HL-60 (cell line): ENCODE measurements at regions not wholly inside any gene's neighbourhood (a gene's known extent, or its start where the extent isn't known, plus 50 kb on each side); places are given as distances from the start of the nearest gene placed in this dataset.

Source experiments
- DNase-seq, 2 experiments: peaks; one replicate each; pipeline ENCODE4 v3.0.0-alpha.2; 2010 to 2020; ENCODE audit warnings: low read depth in 1 of 2, low spot score in 1 of 2
- H3K27ac ChIP-seq: fragments of 250-450 bp; sonication (Bioruptor Pico); replicated peaks from 2 replicates; pipeline ENCODE4 v1.5.1; 2020; ENCODE audit warnings: mild to moderate bottlenecking, moderate library complexity
- H3K27me3 ChIP-seq: fragments of 250-450 bp; sonication (Bioruptor Pico); 2 replicates; pipeline ENCODE4 v1.5.1; 2021; ENCODE audit warnings: mild to moderate bottlenecking, moderate library complexity; ENCODE audit not compliant: insufficient read depth, poor library complexity, severe bottlenecking
- H3K4me3 ChIP-seq: replicated peaks from 2 replicates; pipeline ENCODE4 v1.5.1; 2011; ENCODE audit warnings: mild to moderate bottlenecking, control low read depth, low read length; ENCODE audit not compliant: insufficient read depth
- GABPA ChIP-seq: IDR thresholded peaks from 2 replicates; pipeline ENCODE4 v1.6.1; 2012; ENCODE audit warnings: low read depth
- POLR2AphosphoS5 ChIP-seq: IDR thresholded peaks from 2 replicates; pipeline ENCODE4 v1.6.1; 2012; ENCODE audit warnings: low read depth
- SPI1 ChIP-seq: IDR thresholded peaks from 2 replicates; pipeline ENCODE4 v1.6.1; 2012; ENCODE audit warnings: low read depth, mild to moderate bottlenecking, borderline replicate concordance
- TF ChIP-seq, protein P1 (sequence below): IDR thresholded peaks from 2 replicates; pipeline ENCODE4 v1.6.1; 2012; ENCODE audit warnings: low read depth; ENCODE audit not compliant: insufficient replicate concordance
- TF ChIP-seq, protein P2 (sequence below): IDR thresholded peaks from one replicate; pipeline ENCODE4 v1.5.1; 2011; ENCODE audit warnings: low read length, control low read depth, inconsistent platforms; ENCODE audit not compliant: insufficient read depth

DNA sequence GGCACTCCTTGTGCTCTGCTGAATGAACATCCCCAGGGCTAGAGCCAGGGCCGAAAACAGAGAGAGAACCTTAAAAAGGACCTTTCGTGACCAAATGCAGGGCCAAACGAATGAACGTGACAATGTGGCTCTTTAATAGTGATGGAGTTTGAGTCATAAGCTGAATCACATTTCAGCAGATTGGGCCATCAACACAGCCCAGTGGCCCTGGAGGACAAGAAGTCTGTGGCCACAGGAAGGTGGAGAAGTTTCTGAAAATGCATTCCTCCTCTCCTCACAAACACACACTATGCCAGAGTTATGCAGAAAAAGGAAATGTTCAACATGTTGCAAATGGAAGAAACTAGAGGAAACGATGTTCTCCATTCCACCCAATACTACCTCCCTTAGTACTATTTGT, 415.8 kb downstream of the HRH4 start:
- Histone ChIP-seq H3K27me3 (no peaks in the 10 kb centered on the region), H3K27ac (no peak overlapping the region), H3K4me3 (no peak overlapping the region)
- DNase-seq = no peak
- no peak for TF ChIP-seq POLR2AphosphoS5
- TF ChIP-seq GABPA = no peak
- TF ChIP-seq, protein P1, sequence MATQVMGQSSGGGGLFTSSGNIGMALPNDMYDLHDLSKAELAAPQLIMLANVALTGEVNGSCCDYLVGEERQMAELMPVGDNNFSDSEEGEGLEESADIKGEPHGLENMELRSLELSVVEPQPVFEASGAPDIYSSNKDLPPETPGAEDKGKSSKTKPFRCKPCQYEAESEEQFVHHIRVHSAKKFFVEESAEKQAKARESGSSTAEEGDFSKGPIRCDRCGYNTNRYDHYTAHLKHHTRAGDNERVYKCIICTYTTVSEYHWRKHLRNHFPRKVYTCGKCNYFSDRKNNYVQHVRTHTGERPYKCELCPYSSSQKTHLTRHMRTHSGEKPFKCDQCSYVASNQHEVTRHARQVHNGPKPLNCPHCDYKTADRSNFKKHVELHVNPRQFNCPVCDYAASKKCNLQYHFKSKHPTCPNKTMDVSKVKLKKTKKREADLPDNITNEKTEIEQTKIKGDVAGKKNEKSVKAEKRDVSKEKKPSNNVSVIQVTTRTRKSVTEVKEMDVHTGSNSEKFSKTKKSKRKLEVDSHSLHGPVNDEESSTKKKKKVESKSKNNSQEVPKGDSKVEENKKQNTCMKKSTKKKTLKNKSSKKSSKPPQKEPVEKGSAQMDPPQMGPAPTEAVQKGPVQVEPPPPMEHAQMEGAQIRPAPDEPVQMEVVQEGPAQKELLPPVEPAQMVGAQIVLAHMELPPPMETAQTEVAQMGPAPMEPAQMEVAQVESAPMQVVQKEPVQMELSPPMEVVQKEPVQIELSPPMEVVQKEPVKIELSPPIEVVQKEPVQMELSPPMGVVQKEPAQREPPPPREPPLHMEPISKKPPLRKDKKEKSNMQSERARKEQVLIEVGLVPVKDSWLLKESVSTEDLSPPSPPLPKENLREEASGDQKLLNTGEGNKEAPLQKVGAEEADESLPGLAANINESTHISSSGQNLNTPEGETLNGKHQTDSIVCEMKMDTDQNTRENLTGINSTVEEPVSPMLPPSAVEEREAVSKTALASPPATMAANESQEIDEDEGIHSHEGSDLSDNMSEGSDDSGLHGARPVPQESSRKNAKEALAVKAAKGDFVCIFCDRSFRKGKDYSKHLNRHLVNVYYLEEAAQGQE = no peak

DNA sequence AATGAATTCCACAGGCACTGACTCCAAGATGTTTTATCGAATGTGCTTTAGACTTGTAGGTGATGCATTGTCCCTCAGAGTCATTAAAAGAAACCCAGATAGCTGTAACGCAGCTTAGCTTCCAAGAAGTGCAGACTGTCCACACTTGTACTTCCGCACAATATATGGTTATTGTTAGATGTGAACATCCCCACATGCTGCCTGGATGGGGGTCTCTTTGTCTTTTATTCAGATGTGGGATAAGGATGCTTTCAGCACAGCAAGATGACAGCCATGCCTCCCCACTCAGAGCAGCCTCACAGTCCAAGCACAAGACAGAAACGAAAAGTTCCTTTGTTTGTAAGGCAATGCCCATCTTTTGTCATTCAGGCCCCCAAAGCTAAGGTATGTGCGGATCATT, 416.6 kb downstream of the HRH4 start:
- no peak overlapping the region for H3K27ac ChIP-seq
- H3K27me3 ChIP-seq = no peaks in the 10 kb centered on the region
- TF ChIP-seq, protein P2, sequence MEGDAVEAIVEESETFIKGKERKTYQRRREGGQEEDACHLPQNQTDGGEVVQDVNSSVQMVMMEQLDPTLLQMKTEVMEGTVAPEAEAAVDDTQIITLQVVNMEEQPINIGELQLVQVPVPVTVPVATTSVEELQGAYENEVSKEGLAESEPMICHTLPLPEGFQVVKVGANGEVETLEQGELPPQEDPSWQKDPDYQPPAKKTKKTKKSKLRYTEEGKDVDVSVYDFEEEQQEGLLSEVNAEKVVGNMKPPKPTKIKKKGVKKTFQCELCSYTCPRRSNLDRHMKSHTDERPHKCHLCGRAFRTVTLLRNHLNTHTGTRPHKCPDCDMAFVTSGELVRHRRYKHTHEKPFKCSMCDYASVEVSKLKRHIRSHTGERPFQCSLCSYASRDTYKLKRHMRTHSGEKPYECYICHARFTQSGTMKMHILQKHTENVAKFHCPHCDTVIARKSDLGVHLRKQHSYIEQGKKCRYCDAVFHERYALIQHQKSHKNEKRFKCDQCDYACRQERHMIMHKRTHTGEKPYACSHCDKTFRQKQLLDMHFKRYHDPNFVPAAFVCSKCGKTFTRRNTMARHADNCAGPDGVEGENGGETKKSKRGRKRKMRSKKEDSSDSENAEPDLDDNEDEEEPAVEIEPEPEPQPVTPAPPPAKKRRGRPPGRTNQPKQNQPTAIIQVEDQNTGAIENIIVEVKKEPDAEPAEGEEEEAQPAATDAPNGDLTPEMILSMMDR = no peak
- TF ChIP-seq SPI1 (no peak), POLR2AphosphoS5 (no peak), GABPA (no peak)
- TF ChIP-seq, protein P1 = no peak
- no peak overlapping the region for H3K4me3 ChIP-seq
- no peak for DNase-seq

DNA sequence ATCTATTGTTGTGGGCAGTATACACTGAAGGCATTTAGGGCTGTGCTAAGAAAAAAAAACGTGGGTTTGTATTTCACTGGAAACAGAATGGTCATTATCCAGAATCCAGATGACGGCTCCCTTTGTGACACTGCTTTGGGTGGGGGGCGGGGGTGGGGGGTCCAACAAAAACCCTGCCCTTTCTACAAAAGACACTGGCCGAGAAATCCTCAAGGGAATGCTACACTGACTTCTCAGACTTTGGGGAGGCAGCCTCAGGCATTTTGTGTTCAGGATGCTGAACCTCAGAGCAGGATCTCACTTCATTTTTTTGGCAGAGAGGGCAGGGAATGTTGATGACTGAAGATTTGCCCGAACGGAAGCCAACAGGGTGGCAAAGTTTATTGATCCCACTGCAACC, 417.1 kb downstream of the HRH4 start:
- TF ChIP-seq GABPA (no peak), SPI1 (no peak), POLR2AphosphoS5 (no peak)
- TF ChIP-seq, protein P2 = no peak
- TF ChIP-seq, protein P1 = no peak
- no peak for DNase-seq
- H3K27me3 ChIP-seq = no peaks in the 10 kb centered on the region
- no peak overlapping the region for H3K4me3 ChIP-seq
- no peak overlapping the region for H3K27ac ChIP-seq

DNA sequence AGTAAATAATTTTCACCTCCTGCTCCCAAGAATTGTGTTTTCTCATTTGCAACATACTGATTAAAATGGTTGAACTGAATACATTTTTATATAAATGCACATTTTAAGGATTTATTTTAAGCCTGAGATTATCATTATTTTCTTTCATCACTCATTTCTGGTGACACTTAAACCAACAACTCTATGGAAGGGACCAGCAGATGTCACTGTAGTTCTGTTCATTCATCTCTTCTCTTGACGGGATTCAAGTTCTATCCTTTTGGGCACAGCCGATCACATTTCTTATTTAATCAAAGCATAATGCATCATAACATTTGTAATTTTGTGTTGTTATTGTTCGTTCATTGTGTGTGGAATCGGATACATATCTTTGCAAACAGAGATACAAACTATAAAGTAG, 417.9 kb downstream of the HRH4 start:
- Histone ChIP-seq H3K27me3 (no peaks in the 10 kb centered on the region), H3K27ac (no peak overlapping the region), H3K4me3 (no peak overlapping the region)
- TF ChIP-seq POLR2AphosphoS5 = no peak
- no peak for TF ChIP-seq GABPA
- TF ChIP-seq, protein P2 = no peak
- no peak for TF ChIP-seq SPI1
- TF ChIP-seq, protein P1 = no peak
- DNase-seq = no peak
